T-cell (primary cell): ENCODE measurements at regions not wholly inside any gene's neighbourhood (a gene's known extent, or its start where the extent isn't known, plus 50 kb on each side); places are given as distances from the start of the nearest gene placed in this dataset.
A peak's percentile ranks its signal among the peaks of the same experiment; 100 is the strongest.

Experiments
- ATAC-seq, 4 experiments: fragments of 200-7000 bp in 3 of 4; fragments of 150-1000 bp in 1 of 4; cut with Tn5 transposase; replicated peaks in 1 of 4; 1 replicate in 3 of 4; 2 replicates in 1 of 4; pipeline ENCODE4 v1.10.0; 2021; ENCODE audit warnings: moderate library complexity in 3 of 4, mild to moderate bottlenecking in 2 of 4, moderate number of reproducible peaks in 1 of 4
- CTCF ChIA-PET, 2 donors: fragments of 300-600 bp; sonication (Branson Sonifier 250); formaldehyde crosslinking; loops; one replicate each; lab custom pipeline; 2022; ENCODE audit warnings: antibody characterized with exemption in 2 of 2; lab: Charles Lee
- POLR2A ChIA-PET, 2 donors: fragments of 300-600 bp; sonication (Branson Sonifier 250); formaldehyde crosslinking; loops; one replicate each; lab custom pipeline; 2022; ENCODE audit warnings: antibody characterized with exemption in 2 of 2; lab: Charles Lee
- DNase-seq, 35 experiments: peaks; one replicate each; pipeline versions ENCODE4 v3.0.0 to v3.0.0-alpha.2; 2013 to 2023
- H3K27ac ChIP-seq: one replicate; pipeline ENCODE4 v1.5.1; 2013; ENCODE audit warnings: low read length
- H3K27me3 ChIP-seq, 2 experiments: replicated peaks in 1 of 2; 1 replicate in 1 of 2; 2 replicates in 1 of 2; pipeline versions ENCODE4 v1.6.1 to v1.7.0; 2013; ENCODE audit warnings: low read length in 1 of 2, mixed read lengths in 1 of 2; ENCODE audit not compliant: control insufficient read depth in 2 of 2, insufficient read depth in 2 of 2; ENCODE audit errors: extremely low read depth in 1 of 2
- H3K36me3 ChIP-seq, 2 donors: 1 replicate in 1 of 2; 2 replicates in 1 of 2; pipeline versions ENCODE4 v1.6.1 to v1.7.0; 2013; ENCODE audit warnings: low read length in 1 of 2; ENCODE audit not compliant: control insufficient read depth in 2 of 2, insufficient read depth in 1 of 2; ENCODE audit errors: extremely low read depth in 1 of 2
- H3K4me1 ChIP-seq, 2 experiments: 1 replicate in 1 of 2; 2 replicates in 1 of 2; pipeline versions ENCODE4 v1.6.1 to v1.7.0; 2013; ENCODE audit warnings: low read length in 2 of 2, mixed read lengths in 1 of 2; ENCODE audit not compliant: insufficient read depth in 2 of 2, control insufficient read depth in 1 of 2; ENCODE audit errors: extremely low read depth in 1 of 2
- H3K4me3 ChIP-seq, 2 donors: 1 replicate in 1 of 2; 2 replicates in 1 of 2; pipeline versions ENCODE4 v1.5.1 to v1.7.0; 2013; ENCODE audit warnings: mild to moderate bottlenecking in 2 of 2, low read length in 1 of 2, moderate library complexity in 1 of 2; ENCODE audit not compliant: control insufficient read depth in 1 of 2; ENCODE audit errors: extremely low read depth in 1 of 2
- H3K9me3 ChIP-seq: 2 replicates; pipeline ENCODE4 v1.7.0; 2013
- H3K27ac Mint-ChIP-seq, 2 donors: one replicate each; pipeline ENCODE4 v1.8.0; 2020 to 2021; ENCODE audit warnings: mild to moderate bottlenecking in 2 of 2, mixed read lengths in 2 of 2
- H3K27me3 Mint-ChIP-seq, 2 donors: one replicate each; pipeline ENCODE4 v1.8.0; 2021 to 2022; ENCODE audit warnings: mixed read lengths in 2 of 2
- H3K36me3 Mint-ChIP-seq: one replicate; pipeline ENCODE4 v1.8.0; 2021; ENCODE audit warnings: mixed read lengths
- H3K4me1 Mint-ChIP-seq, 3 donors: one replicate each; pipeline ENCODE4 v1.8.0; 2020 to 2022; ENCODE audit warnings: mixed read lengths in 3 of 3, mild to moderate bottlenecking in 1 of 3
- H3K4me3 Mint-ChIP-seq, 3 donors: one replicate each; pipeline ENCODE4 v1.8.0; 2020 to 2022; ENCODE audit warnings: mild to moderate bottlenecking in 3 of 3, mixed read lengths in 3 of 3, moderate library complexity in 3 of 3
- H3K9me3 Mint-ChIP-seq, 3 donors: one replicate each; pipeline ENCODE4 v1.8.0; 2020 to 2022; ENCODE audit warnings: mixed read lengths in 3 of 3
- WGBS: methylation state at CpG from one replicate; pipeline ENCODE4 v1.1.5; 2013; ENCODE audit warnings: missing lambda C conversion rate; ENCODE audit not compliant: insufficient coverage; 5-methylcytosine and 5-hydroxymethylcytosine counted together

- Histone ChIP-seq H3K4me3 (no peak overlapping the region), H3K27me3 (no peaks in the 10 kb centered on the region), H3K36me3 (no peaks in the 10 kb centered on the region), H3K9me3 (no peaks in the 10 kb centered on the region), H3K4me1 (no peaks in the 10 kb centered on the region), H3K27ac (no peak overlapping the region)
- Mint-ChIP-seq H3K27ac (no peak overlapping the region), H3K36me3 (peaks cover 17% of the 10 kb centered on the region), H3K9me3 (peaks cover 3 to 6% (median 4%) of the 10 kb centered on the region in 3 donors), H3K4me3 (no peak overlapping the region), H3K27me3 (no peaks in the 10 kb centered on the region), H3K4me1 (no peaks in the 10 kb centered on the region)
- ChIA-PET CTCF (no interaction called here), POLR2A (no interaction called here)
- ATAC-seq (no peak), DNase-seq (no peak)
- WGBS = 100% methylated on average over 1 of the region's 2 CpGs
Observed at GRCh38 chr21:28614791-28615190, 377.9 kb downstream of the LTN1 start.

- Mint-ChIP-seq H3K9me3 (peaks cover 3 to 14% (median 7%) of the 10 kb centered on the region in 3 donors), H3K36me3 (peaks cover 28% of the 10 kb centered on the region), H3K4me1 (peaks cover 28 to 35% (median 33%) of the 10 kb centered on the region in 3 donors), H3K27me3 (no peaks in the 10 kb centered on the region), H3K4me3 (no peak overlapping the region), H3K27ac (no peak overlapping the region)
- ATAC-seq (no peak), DNase-seq (no peak)
- WGBS = 78% methylated on average over 3 of the region's 5 CpGs
- H3K4me3 ChIP-seq = no peak overlapping the region
- POLR2A ChIA-PET = interaction anchor here in 1 of 2 donors (0.7 kb wide), 1 partner anchor 276 kb away, joined by 5 read pairs; a partner anchor contains a TSS
- H3K4me1 ChIP-seq = peaks cover 6% of the 10 kb centered on the region in 2 experiments
- no peaks in the 10 kb centered on the region for H3K27me3 ChIP-seq
- no peak overlapping the region for H3K27ac ChIP-seq
- H3K36me3 ChIP-seq = no peaks in the 10 kb centered on the region
- no peaks in the 10 kb centered on the region for H3K9me3 ChIP-seq
- CTCF ChIA-PET = interaction anchor here in 1 of 2 donors (0.6 kb wide), 1 partner anchor 19 kb away, joined by 4 read pairs; no protein-coding TSS in a partner anchor
Observed at GRCh38 chr21:28608646-28609045, 384.0 kb downstream of the LTN1 start.

DNA sequence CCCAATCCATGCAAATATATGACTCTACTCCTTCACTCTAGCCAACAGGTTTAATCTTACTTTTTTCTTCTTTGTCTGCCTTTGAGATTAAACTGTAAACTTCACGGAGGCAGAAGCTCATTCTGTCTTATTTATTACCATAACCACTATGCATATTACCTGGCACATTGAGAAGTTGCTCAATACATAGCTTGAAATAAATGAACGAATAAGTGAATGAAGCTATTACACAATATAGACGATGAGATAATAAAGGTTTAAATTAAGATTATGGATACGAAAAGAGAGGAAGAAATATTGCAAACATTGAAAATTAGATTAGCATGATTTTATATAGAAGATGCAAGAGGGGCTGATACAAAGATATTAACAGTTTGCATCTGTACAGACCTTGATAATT, 385.1 kb downstream of the LTN1 start:
- Mint-ChIP-seq H3K27ac (no peak overlapping the region), H3K9me3 (peaks cover 3 to 14% (median 7%) of the 10 kb centered on the region in 3 donors), H3K36me3 (peaks cover 28% of the 10 kb centered on the region), H3K4me3 (no peak overlapping the region), H3K4me1 (peaks cover 33 to 36% (median 33%) of the 10 kb centered on the region in 3 donors), H3K27me3 (no peaks in the 10 kb centered on the region)
- ChIA-PET CTCF (no interaction called here), POLR2A (no interaction called here)
- Histone ChIP-seq H3K9me3 (no peaks in the 10 kb centered on the region), H3K36me3 (no peaks in the 10 kb centered on the region), H3K4me3 (no peak overlapping the region), H3K4me1 (peaks cover 6% of the 10 kb centered on the region in 2 experiments), H3K27me3 (no peaks in the 10 kb centered on the region), H3K27ac (no peak overlapping the region)
- no peak for ATAC-seq
- no CpG with 5 or more reads among the region's 4 CpGs for WGBS
- DNase-seq = no peak

DNA sequence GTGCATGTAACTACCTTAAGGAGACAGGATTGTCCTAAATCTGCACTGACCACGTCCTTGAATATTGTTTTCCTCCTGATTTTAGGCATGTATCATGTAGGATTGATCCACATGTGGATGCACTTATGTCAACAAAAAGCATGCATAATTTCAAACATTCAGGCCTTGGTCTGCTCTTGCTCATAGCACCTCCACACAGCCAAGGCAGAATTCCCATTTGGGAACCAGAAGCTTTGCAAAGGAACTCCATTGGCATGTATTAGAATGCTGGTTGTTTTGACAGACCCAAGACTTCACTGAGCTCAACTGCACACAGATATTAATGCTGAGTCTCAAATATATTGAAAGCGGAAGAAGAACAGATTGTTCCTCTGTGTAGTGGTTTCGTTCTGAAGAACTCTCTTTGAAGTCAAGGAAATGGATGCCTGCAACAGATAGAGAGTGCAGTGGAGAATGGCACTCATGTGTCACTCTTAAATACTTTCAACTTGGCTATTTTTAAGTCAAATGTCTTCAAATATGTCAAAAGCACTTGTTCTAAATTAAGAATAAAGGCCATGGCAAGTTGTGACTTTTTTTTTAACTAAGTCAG, 387.6 kb downstream of the LTN1 start:
- H3K4me1 Mint-ChIP-seq = peaks cover 33 to 36% (median 33%) of the 10 kb centered on the region in 3 donors
- H3K27me3 ChIP-seq = no peaks in the 10 kb centered on the region
- no peaks in the 10 kb centered on the region for H3K9me3 ChIP-seq
- H3K27ac Mint-ChIP-seq = peak overlapping the region; percentile 75 to 82
- H3K36me3 Mint-ChIP-seq = peaks cover 27% of the 10 kb centered on the region
- peak; percentile 86 to 100 (median 100) for ATAC-seq
- no peak overlapping the region for H3K4me3 ChIP-seq
- H3K4me3 Mint-ChIP-seq = peak overlapping the region; percentile 4 to 64 (median 17)
- DNase-seq = peak in 6 of 35 experiments; percentile 0 to 60 (median 3)
- CTCF ChIA-PET = interaction anchor here in 1 of 2 donors (0.5 kb wide), 1 partner anchor 45 kb away, joined by 3 read pairs; no protein-coding TSS in a partner anchor
- no CpG with 5 or more reads among the region's 3 CpGs for WGBS
- no peaks in the 10 kb centered on the region for H3K27me3 Mint-ChIP-seq
- POLR2A ChIA-PET = interaction anchor here in 1 of 2 donors (0.7 kb wide), 1 partner anchor 10 kb away, joined by 3 read pairs; no protein-coding TSS in a partner anchor
- H3K27ac ChIP-seq = peak overlapping the region; percentile 35
- H3K36me3 ChIP-seq = no peaks in the 10 kb centered on the region
- H3K9me3 Mint-ChIP-seq = peaks cover 12 to 23% (median 15%) of the 10 kb centered on the region in 3 donors
- peaks cover 6% of the 10 kb centered on the region in 2 experiments for H3K4me1 ChIP-seq

DNA sequence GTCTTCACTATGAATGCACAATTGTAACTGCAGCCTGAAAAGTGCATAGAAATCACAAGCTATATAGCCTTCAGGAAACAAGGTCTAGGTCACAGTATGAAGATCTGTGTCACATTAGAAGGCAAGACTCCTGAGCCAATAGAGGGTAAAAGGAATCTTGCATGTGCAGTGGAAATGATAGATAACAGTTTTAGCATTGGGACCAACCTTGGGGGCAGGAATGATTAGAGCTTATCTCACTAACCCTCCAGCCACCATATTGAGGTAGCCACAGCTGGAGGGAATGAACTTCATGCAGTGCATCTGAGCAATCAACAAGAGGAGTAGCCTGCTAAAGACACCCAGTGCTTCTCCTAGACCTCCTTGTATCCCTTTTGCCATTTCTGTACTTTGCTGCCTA, 390.1 kb downstream of the LTN1 start:
- Mint-ChIP-seq H3K27ac (no peak overlapping the region), H3K4me3 (no peak overlapping the region)

GRCh38 chr21:28598214-28598613, 394.5 kb downstream of the LTN1 start:
- no peak for ATAC-seq
- 78% methylated on average over 3 of the region's 3 CpGs for WGBS
- Mint-ChIP-seq H3K27ac (no peak overlapping the region), H3K27me3 (no peaks in the 10 kb centered on the region), H3K9me3 (peaks cover 17 to 32% (median 21%) of the 10 kb centered on the region in 3 donors), H3K36me3 (peaks cover 39% of the 10 kb centered on the region), H3K4me3 (no peak overlapping the region), H3K4me1 (peaks cover 0 to 5% (median 0%) of the 10 kb centered on the region in 3 donors)
- H3K27ac ChIP-seq = no peak overlapping the region
- POLR2A ChIA-PET = no interaction called here
- H3K36me3 ChIP-seq = no peaks in the 10 kb centered on the region
- no peaks in the 10 kb centered on the region for H3K9me3 ChIP-seq
- no peaks in the 10 kb centered on the region for H3K4me1 ChIP-seq
- no peak overlapping the region for H3K4me3 ChIP-seq
- DNase-seq = no peak
- CTCF ChIA-PET = interaction anchor here in 1 of 2 donors (0.8 kb wide), 1 partner anchor 18 kb away, joined by 3 read pairs; no protein-coding TSS in a partner anchor
- no peaks in the 10 kb centered on the region for H3K27me3 ChIP-seq

More for the DNA sequence above, 390.1 kb downstream of the LTN1 start:
- ChIA-PET POLR2A (no interaction called here), CTCF (no interaction called here)
- no peak for DNase-seq
- H3K4me3 ChIP-seq = no peak overlapping the region
- ATAC-seq = no peak
- peaks cover 17 to 29% (median 21%) of the 10 kb centered on the region in 3 donors for H3K9me3 Mint-ChIP-seq
- peaks cover 35% of the 10 kb centered on the region for H3K36me3 Mint-ChIP-seq
- no peaks in the 10 kb centered on the region for H3K36me3 ChIP-seq
- no peaks in the 10 kb centered on the region for H3K27me3 ChIP-seq
- H3K27ac ChIP-seq = no peak overlapping the region
- peaks cover 27 to 28% (median 28%) of the 10 kb centered on the region in 3 donors for H3K4me1 Mint-ChIP-seq
- peaks cover 6% of the 10 kb centered on the region in 2 experiments for H3K4me1 ChIP-seq
- H3K9me3 ChIP-seq = no peaks in the 10 kb centered on the region
- H3K27me3 Mint-ChIP-seq = no peaks in the 10 kb centered on the region
